H9 (cell line): ENCODE measurements at regions not wholly inside any gene's neighbourhood (a gene's known extent, or its start where the extent isn't known, plus 50 kb on each side); places are given as distances from the start of the nearest gene placed in this dataset.

ENCODE experiments used
- DNase-seq: peaks from one replicate; pipeline ENCODE4 v3.0.0-alpha.2; 2017
- H2AFZ ChIP-seq: one replicate; pipeline ENCODE4 v1.6.1; 2013; ENCODE audit warnings: mild to moderate bottlenecking, low read length, control low read depth, moderate library complexity
- H2AK5ac ChIP-seq: 2 replicates; pipeline ENCODE4 v1.6.1; 2013; ENCODE audit warnings: low read length, control low read depth, mixed read lengths; ENCODE audit not compliant: insufficient read length
- H2BK120ac ChIP-seq: one replicate; pipeline ENCODE4 v1.6.1; 2013; ENCODE audit warnings: low read depth, mild to moderate bottlenecking, low read length, control low read depth, inconsistent platforms; ENCODE audit not compliant: poor library complexity, severe bottlenecking
- H2BK12ac ChIP-seq: 2 replicates; pipeline ENCODE4 v1.6.1; 2013; ENCODE audit warnings: low read length, control low read depth, mixed read lengths, low read depth; ENCODE audit not compliant: insufficient read length
- H2BK15ac ChIP-seq: 2 replicates; pipeline ENCODE4 v1.6.1; 2013; ENCODE audit warnings: low read depth, low read length, control low read depth
- H2BK20ac ChIP-seq: one replicate; pipeline ENCODE4 v1.6.1; 2013; ENCODE audit warnings: low read depth, mild to moderate bottlenecking, low read length, control low read depth, inconsistent platforms; ENCODE audit not compliant: poor library complexity, severe bottlenecking
- H2BK5ac ChIP-seq: 2 replicates; pipeline ENCODE4 v1.6.1; 2013; ENCODE audit warnings: low read length, control low read depth, mixed read lengths; ENCODE audit not compliant: insufficient read length
- H3K14ac ChIP-seq: 2 replicates; pipeline ENCODE4 v1.6.1; 2013; ENCODE audit warnings: low read length, control low read depth; ENCODE audit not compliant: insufficient read depth
- H3K18ac ChIP-seq: 2 replicates; pipeline ENCODE4 v1.6.1; 2013; ENCODE audit warnings: low read depth, mild to moderate bottlenecking, mixed read lengths, low read length, control low read depth; ENCODE audit not compliant: insufficient read length
- H3K23ac ChIP-seq: 2 replicates; pipeline ENCODE4 v1.6.1; 2013; ENCODE audit warnings: low read length, control low read depth, mixed read lengths, low read depth; ENCODE audit not compliant: insufficient read length
- H3K23me2 ChIP-seq: 2 replicates; pipeline ENCODE4 v1.6.1; 2013; ENCODE audit warnings: low read depth, mild to moderate bottlenecking, mixed read lengths, low read length, control low read depth; ENCODE audit not compliant: insufficient read length, poor library complexity, severe bottlenecking
- H3K27ac ChIP-seq: 2 replicates; pipeline ENCODE4 v1.5.1; 2013; ENCODE audit warnings: low read length, control low read depth, mixed read lengths, low read depth; ENCODE audit not compliant: insufficient read length
- H3K27me3 ChIP-seq: 2 replicates; pipeline ENCODE4 v1.6.1; 2013; ENCODE audit warnings: low read length, control low read depth, inconsistent platforms; ENCODE audit not compliant: insufficient read depth
- H3K4ac ChIP-seq: 2 replicates; pipeline ENCODE4 v1.6.1; 2013; ENCODE audit warnings: low read depth, mild to moderate bottlenecking, control low read depth, inconsistent platforms, low read length, moderate library complexity
- H3K4me1 ChIP-seq: 2 replicates; pipeline ENCODE4 v1.6.1; 2013; ENCODE audit warnings: low read length, control low read depth, inconsistent platforms; ENCODE audit not compliant: insufficient read depth
- H3K4me2 ChIP-seq: 2 replicates; pipeline ENCODE4 v1.6.1; 2013; ENCODE audit warnings: low read length, control low read depth, mixed read lengths; ENCODE audit not compliant: insufficient read length, insufficient read depth
- H3K56ac ChIP-seq: 2 replicates; pipeline ENCODE4 v1.6.1; 2013; ENCODE audit warnings: low read depth, mild to moderate bottlenecking, mixed read lengths, low read length, control low read depth; ENCODE audit not compliant: insufficient read length
- H3K79me1 ChIP-seq: 2 replicates; pipeline ENCODE4 v1.6.1; 2013; ENCODE audit warnings: low read depth, mild to moderate bottlenecking, moderate library complexity, low read length, control low read depth, inconsistent platforms; ENCODE audit not compliant: insufficient read depth, poor library complexity, severe bottlenecking
- H3K79me2 ChIP-seq: 2 replicates; pipeline ENCODE4 v1.6.1; 2013; ENCODE audit warnings: low read length, control low read depth, inconsistent platforms; ENCODE audit not compliant: insufficient read depth
- H3K9ac ChIP-seq: 2 replicates; pipeline ENCODE4 v1.6.1; 2013; ENCODE audit warnings: low read length, control low read depth, mixed read lengths; ENCODE audit not compliant: insufficient read length; ENCODE audit errors: extremely low read depth
- H3K9me3 ChIP-seq: one replicate; pipeline ENCODE4 v1.6.1; 2013; ENCODE audit warnings: low read depth, low read length, inconsistent platforms; ENCODE audit not compliant: control insufficient read depth
- H3T11ph ChIP-seq: one replicate; pipeline ENCODE4 v1.6.1; 2013; ENCODE audit warnings: mild to moderate bottlenecking, low read length, control low read depth, inconsistent platforms
- H4K20me1 ChIP-seq: one replicate; pipeline ENCODE4 v1.6.1; 2013; ENCODE audit not compliant: control insufficient read depth, insufficient read length, insufficient read depth
- H4K5ac ChIP-seq: 2 replicates; pipeline ENCODE4 v1.6.1; 2013; ENCODE audit warnings: low read depth, mild to moderate bottlenecking, mixed read lengths, low read length, control low read depth; ENCODE audit not compliant: insufficient read length
- H4K8ac ChIP-seq: replicated peaks from 2 replicates; pipeline ENCODE4 v1.6.1; 2013; ENCODE audit warnings: low read length, control low read depth, mixed read lengths, low read depth; ENCODE audit not compliant: insufficient read length
- H4K91ac ChIP-seq: 2 replicates; pipeline ENCODE4 v1.6.1; 2013; ENCODE audit warnings: low read depth, mild to moderate bottlenecking, moderate library complexity, mixed read lengths, low read length, control low read depth; ENCODE audit not compliant: insufficient read length
- H3K27ac Mint-ChIP-seq, 3 experiments: 2 replicates in 2 of 3; 3 replicates in 1 of 3; pipeline ENCODE4 v1.8.0; 2020 to 2021; ENCODE audit warnings: mixed read lengths in 3 of 3, mild to moderate bottlenecking in 1 of 3, moderate library complexity in 1 of 3
- H3K27me3 Mint-ChIP-seq: 2 replicates; pipeline ENCODE4 v1.8.0; 2021; ENCODE audit warnings: low read depth, mild to moderate bottlenecking, moderate library complexity, mixed read lengths
- H3K36me3 Mint-ChIP-seq, 3 experiments: 2 replicates in 2 of 3; 3 replicates in 1 of 3; pipeline ENCODE4 v1.8.0; 2020 to 2021; ENCODE audit warnings: low read depth in 3 of 3, mixed read lengths in 3 of 3; ENCODE audit not compliant: insufficient read depth in 1 of 3
- H3K4me1 Mint-ChIP-seq, 2 experiments: 2 replicates each; pipeline ENCODE4 v1.8.0; 2020; ENCODE audit warnings: mixed read lengths in 2 of 2
- H3K4me3 Mint-ChIP-seq, 2 experiments: 2 replicates in 1 of 2; 3 replicates in 1 of 2; pipeline ENCODE4 v1.8.0; 2020 to 2021; ENCODE audit warnings: mild to moderate bottlenecking in 2 of 2, mixed read lengths in 2 of 2, moderate library complexity in 1 of 2
- H3K9me3 Mint-ChIP-seq, 2 experiments: 2 replicates in 1 of 2; 3 replicates in 1 of 2; pipeline ENCODE4 v1.8.0; 2020; ENCODE audit warnings: mild to moderate bottlenecking in 2 of 2, mixed read lengths in 2 of 2, moderate library complexity in 1 of 2
- CTCF ChIP-seq: fragments of 200-600 bp; sonication (generic); conservative IDR thresholded peaks from 3 replicates; pipeline ENCODE4 v1.8.0; 2021; ENCODE audit warnings: antibody characterized with exemption, mild to moderate bottlenecking
- WGBS: extraction: QIAGEN DNeasy Blood & Tissue Kit; methylation state at CpG from one replicate; pipeline ENCODE4 v1.1.7; 2013; ENCODE audit warnings: missing lambda C conversion rate, low lambda C conversion rate, mixed read lengths; ENCODE audit not compliant: insufficient read length; ENCODE audit errors: extremely low coverage; 5-methylcytosine and 5-hydroxymethylcytosine counted together

GRCh38 chr1:194194724-194195123 is 1008.3 kb upstream of the B3GALT2 start:
- Histone ChIP-seq H2BK5ac (no peak overlapping the region), H4K91ac (no peak overlapping the region), H2BK120ac (no peak overlapping the region), H3K18ac (no peak overlapping the region), H2BK20ac (no peak overlapping the region), H3K9me3 (no peaks in the 10 kb centered on the region), H3K56ac (no peak overlapping the region), H2BK15ac (no peak overlapping the region), H4K8ac (no peak overlapping the region), H3K79me1 (no peaks in the 10 kb centered on the region), H2AFZ (no peak overlapping the region), H3T11ph (no peak overlapping the region), H4K5ac (no peak overlapping the region), H3K4me1 (no peaks in the 10 kb centered on the region), H3K79me2 (no peaks in the 10 kb centered on the region), H2BK12ac (no peak overlapping the region), H3K14ac (no peak overlapping the region), H3K23ac (no peak overlapping the region), H2AK5ac (no peak overlapping the region), H3K4me2 (no peak overlapping the region), H3K27me3 (no peaks in the 10 kb centered on the region), H3K27ac (no peak overlapping the region), H3K9ac (no peak overlapping the region), H4K20me1 (no peaks in the 10 kb centered on the region), H3K4ac (no peak overlapping the region), H3K23me2 (no peaks in the 10 kb centered on the region)
- Mint-ChIP-seq H3K4me3 (no peak overlapping the region), H3K36me3 (no peaks in the 10 kb centered on the region; a peak in 1 of 7 replicates), H3K27ac (no peak overlapping the region), H3K27me3 (no peaks in the 10 kb centered on the region), H3K9me3 (no peaks in the 10 kb centered on the region), H3K4me1 (no peaks in the 10 kb centered on the region)
- WGBS, result no CpG with 5 or more reads among the region's 2 CpGs
- no peak for TF ChIP-seq CTCF
- DNase-seq, result no peak
